H9 (cell line): ENCODE measurements at regions not wholly inside any gene's neighbourhood (a gene's known extent, or its start where the extent isn't known, plus 50 kb on each side); places are given as distances from the start of the nearest gene placed in this dataset.

Experiments used
- DNase-seq: peaks from one replicate; pipeline ENCODE4 v3.0.0-alpha.2; 2017
- H2AFZ ChIP-seq: one replicate; pipeline ENCODE4 v1.6.1; 2013; ENCODE audit warnings: mild to moderate bottlenecking, low read length, control low read depth, moderate library complexity
- H2AK5ac ChIP-seq: 2 replicates; pipeline ENCODE4 v1.6.1; 2013; ENCODE audit warnings: low read length, control low read depth, mixed read lengths; ENCODE audit not compliant: insufficient read length
- H2BK120ac ChIP-seq: one replicate; pipeline ENCODE4 v1.6.1; 2013; ENCODE audit warnings: low read depth, mild to moderate bottlenecking, low read length, control low read depth, inconsistent platforms; ENCODE audit not compliant: poor library complexity, severe bottlenecking
- H2BK12ac ChIP-seq: 2 replicates; pipeline ENCODE4 v1.6.1; 2013; ENCODE audit warnings: low read length, control low read depth, mixed read lengths, low read depth; ENCODE audit not compliant: insufficient read length
- H2BK15ac ChIP-seq: 2 replicates; pipeline ENCODE4 v1.6.1; 2013; ENCODE audit warnings: low read depth, low read length, control low read depth
- H2BK20ac ChIP-seq: one replicate; pipeline ENCODE4 v1.6.1; 2013; ENCODE audit warnings: low read depth, mild to moderate bottlenecking, low read length, control low read depth, inconsistent platforms; ENCODE audit not compliant: poor library complexity, severe bottlenecking
- H2BK5ac ChIP-seq: 2 replicates; pipeline ENCODE4 v1.6.1; 2013; ENCODE audit warnings: low read length, control low read depth, mixed read lengths; ENCODE audit not compliant: insufficient read length
- H3K14ac ChIP-seq: 2 replicates; pipeline ENCODE4 v1.6.1; 2013; ENCODE audit warnings: low read length, control low read depth; ENCODE audit not compliant: insufficient read depth
- H3K18ac ChIP-seq: 2 replicates; pipeline ENCODE4 v1.6.1; 2013; ENCODE audit warnings: low read depth, mild to moderate bottlenecking, mixed read lengths, low read length, control low read depth; ENCODE audit not compliant: insufficient read length
- H3K23ac ChIP-seq: 2 replicates; pipeline ENCODE4 v1.6.1; 2013; ENCODE audit warnings: low read length, control low read depth, mixed read lengths, low read depth; ENCODE audit not compliant: insufficient read length
- H3K23me2 ChIP-seq: 2 replicates; pipeline ENCODE4 v1.6.1; 2013; ENCODE audit warnings: low read depth, mild to moderate bottlenecking, mixed read lengths, low read length, control low read depth; ENCODE audit not compliant: insufficient read length, poor library complexity, severe bottlenecking
- H3K27ac ChIP-seq: 2 replicates; pipeline ENCODE4 v1.5.1; 2013; ENCODE audit warnings: low read length, control low read depth, mixed read lengths, low read depth; ENCODE audit not compliant: insufficient read length
- H3K27me3 ChIP-seq: 2 replicates; pipeline ENCODE4 v1.6.1; 2013; ENCODE audit warnings: low read length, control low read depth, inconsistent platforms; ENCODE audit not compliant: insufficient read depth
- H3K4ac ChIP-seq: 2 replicates; pipeline ENCODE4 v1.6.1; 2013; ENCODE audit warnings: low read depth, mild to moderate bottlenecking, control low read depth, inconsistent platforms, low read length, moderate library complexity
- H3K4me1 ChIP-seq: 2 replicates; pipeline ENCODE4 v1.6.1; 2013; ENCODE audit warnings: low read length, control low read depth, inconsistent platforms; ENCODE audit not compliant: insufficient read depth
- H3K4me2 ChIP-seq: 2 replicates; pipeline ENCODE4 v1.6.1; 2013; ENCODE audit warnings: low read length, control low read depth, mixed read lengths; ENCODE audit not compliant: insufficient read length, insufficient read depth
- H3K56ac ChIP-seq: 2 replicates; pipeline ENCODE4 v1.6.1; 2013; ENCODE audit warnings: low read depth, mild to moderate bottlenecking, mixed read lengths, low read length, control low read depth; ENCODE audit not compliant: insufficient read length
- H3K79me1 ChIP-seq: 2 replicates; pipeline ENCODE4 v1.6.1; 2013; ENCODE audit warnings: low read depth, mild to moderate bottlenecking, moderate library complexity, low read length, control low read depth, inconsistent platforms; ENCODE audit not compliant: insufficient read depth, poor library complexity, severe bottlenecking
- H3K79me2 ChIP-seq: 2 replicates; pipeline ENCODE4 v1.6.1; 2013; ENCODE audit warnings: low read length, control low read depth, inconsistent platforms; ENCODE audit not compliant: insufficient read depth
- H3K9ac ChIP-seq: 2 replicates; pipeline ENCODE4 v1.6.1; 2013; ENCODE audit warnings: low read length, control low read depth, mixed read lengths; ENCODE audit not compliant: insufficient read length; ENCODE audit errors: extremely low read depth
- H3K9me3 ChIP-seq: one replicate; pipeline ENCODE4 v1.6.1; 2013; ENCODE audit warnings: low read depth, low read length, inconsistent platforms; ENCODE audit not compliant: control insufficient read depth
- H3T11ph ChIP-seq: one replicate; pipeline ENCODE4 v1.6.1; 2013; ENCODE audit warnings: mild to moderate bottlenecking, low read length, control low read depth, inconsistent platforms
- H4K20me1 ChIP-seq: one replicate; pipeline ENCODE4 v1.6.1; 2013; ENCODE audit not compliant: control insufficient read depth, insufficient read length, insufficient read depth
- H4K5ac ChIP-seq: 2 replicates; pipeline ENCODE4 v1.6.1; 2013; ENCODE audit warnings: low read depth, mild to moderate bottlenecking, mixed read lengths, low read length, control low read depth; ENCODE audit not compliant: insufficient read length
- H4K8ac ChIP-seq: replicated peaks from 2 replicates; pipeline ENCODE4 v1.6.1; 2013; ENCODE audit warnings: low read length, control low read depth, mixed read lengths, low read depth; ENCODE audit not compliant: insufficient read length
- H4K91ac ChIP-seq: 2 replicates; pipeline ENCODE4 v1.6.1; 2013; ENCODE audit warnings: low read depth, mild to moderate bottlenecking, moderate library complexity, mixed read lengths, low read length, control low read depth; ENCODE audit not compliant: insufficient read length
- H3K27ac Mint-ChIP-seq, 3 experiments: 2 replicates in 2 of 3; 3 replicates in 1 of 3; pipeline ENCODE4 v1.8.0; 2020 to 2021; ENCODE audit warnings: mixed read lengths in 3 of 3, mild to moderate bottlenecking in 1 of 3, moderate library complexity in 1 of 3
- H3K27me3 Mint-ChIP-seq: 2 replicates; pipeline ENCODE4 v1.8.0; 2021; ENCODE audit warnings: low read depth, mild to moderate bottlenecking, moderate library complexity, mixed read lengths
- H3K36me3 Mint-ChIP-seq, 3 experiments: 2 replicates in 2 of 3; 3 replicates in 1 of 3; pipeline ENCODE4 v1.8.0; 2020 to 2021; ENCODE audit warnings: low read depth in 3 of 3, mixed read lengths in 3 of 3; ENCODE audit not compliant: insufficient read depth in 1 of 3
- H3K4me1 Mint-ChIP-seq, 2 experiments: 2 replicates each; pipeline ENCODE4 v1.8.0; 2020; ENCODE audit warnings: mixed read lengths in 2 of 2
- H3K4me3 Mint-ChIP-seq, 2 experiments: 2 replicates in 1 of 2; 3 replicates in 1 of 2; pipeline ENCODE4 v1.8.0; 2020 to 2021; ENCODE audit warnings: mild to moderate bottlenecking in 2 of 2, mixed read lengths in 2 of 2, moderate library complexity in 1 of 2
- H3K9me3 Mint-ChIP-seq, 2 experiments: 2 replicates in 1 of 2; 3 replicates in 1 of 2; pipeline ENCODE4 v1.8.0; 2020; ENCODE audit warnings: mild to moderate bottlenecking in 2 of 2, mixed read lengths in 2 of 2, moderate library complexity in 1 of 2
- WGBS: extraction: QIAGEN DNeasy Blood & Tissue Kit; methylation state at CpG from one replicate; pipeline ENCODE4 v1.1.7; 2013; ENCODE audit warnings: missing lambda C conversion rate, low lambda C conversion rate, mixed read lengths; ENCODE audit not compliant: insufficient read length; ENCODE audit errors: extremely low coverage; 5-methylcytosine and 5-hydroxymethylcytosine counted together
- TF ChIP-seq, protein P1 (sequence below): fragments of 200-600 bp; sonication (generic); conservative IDR thresholded peaks from 3 replicates; pipeline ENCODE4 v1.8.0; 2021; ENCODE audit warnings: antibody characterized with exemption, mild to moderate bottlenecking

DNA sequence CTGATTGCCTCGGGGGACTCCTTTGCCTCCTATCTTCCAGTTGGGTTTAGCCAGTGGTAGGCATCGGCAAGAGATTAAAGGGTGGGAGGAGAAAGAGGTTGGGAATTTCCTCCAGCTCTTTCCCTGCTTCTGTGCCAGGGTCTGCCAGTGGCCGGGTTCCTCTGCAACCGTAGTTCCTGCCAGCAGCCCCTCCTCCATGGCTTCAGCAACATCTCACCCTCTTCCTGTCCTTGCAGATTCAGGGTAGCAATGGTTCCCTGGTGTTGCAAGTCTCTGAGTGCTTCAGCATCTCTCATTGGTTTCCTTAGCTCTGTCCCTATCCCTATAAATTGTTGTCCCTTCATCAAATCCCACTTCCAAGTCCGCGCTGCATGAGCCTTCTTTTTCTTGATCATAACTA lies 223.1 kb upstream of the JUN start:
- no CpG with 5 or more reads among the region's 6 CpGs for WGBS

More for the DNA sequence above, 223.1 kb upstream of the JUN start:
- Mint-ChIP-seq H3K27ac (no peak overlapping the region), H3K36me3 (no peaks in the 10 kb centered on the region), H3K4me1 (peaks cover 16 to 17% of the 10 kb centered on the region in 2 experiments), H3K9me3 (no peaks in the 10 kb centered on the region), H3K4me3 (no peak overlapping the region), H3K27me3 (peaks cover 2% of the 10 kb centered on the region; the same call in 1 of the 2 replicates)
- no peak overlapping the region for H3K9ac ChIP-seq
- no peak overlapping the region for H2AFZ ChIP-seq
- H3K4me1 ChIP-seq, result no peaks in the 10 kb centered on the region
- H3T11ph ChIP-seq, result no peak overlapping the region
- H4K91ac ChIP-seq, result no peak overlapping the region
- H2BK12ac ChIP-seq, result no peak overlapping the region
- H3K79me2 ChIP-seq, result no peaks in the 10 kb centered on the region
- no peak overlapping the region for H3K4ac ChIP-seq
- TF ChIP-seq, protein P1, sequence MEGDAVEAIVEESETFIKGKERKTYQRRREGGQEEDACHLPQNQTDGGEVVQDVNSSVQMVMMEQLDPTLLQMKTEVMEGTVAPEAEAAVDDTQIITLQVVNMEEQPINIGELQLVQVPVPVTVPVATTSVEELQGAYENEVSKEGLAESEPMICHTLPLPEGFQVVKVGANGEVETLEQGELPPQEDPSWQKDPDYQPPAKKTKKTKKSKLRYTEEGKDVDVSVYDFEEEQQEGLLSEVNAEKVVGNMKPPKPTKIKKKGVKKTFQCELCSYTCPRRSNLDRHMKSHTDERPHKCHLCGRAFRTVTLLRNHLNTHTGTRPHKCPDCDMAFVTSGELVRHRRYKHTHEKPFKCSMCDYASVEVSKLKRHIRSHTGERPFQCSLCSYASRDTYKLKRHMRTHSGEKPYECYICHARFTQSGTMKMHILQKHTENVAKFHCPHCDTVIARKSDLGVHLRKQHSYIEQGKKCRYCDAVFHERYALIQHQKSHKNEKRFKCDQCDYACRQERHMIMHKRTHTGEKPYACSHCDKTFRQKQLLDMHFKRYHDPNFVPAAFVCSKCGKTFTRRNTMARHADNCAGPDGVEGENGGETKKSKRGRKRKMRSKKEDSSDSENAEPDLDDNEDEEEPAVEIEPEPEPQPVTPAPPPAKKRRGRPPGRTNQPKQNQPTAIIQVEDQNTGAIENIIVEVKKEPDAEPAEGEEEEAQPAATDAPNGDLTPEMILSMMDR, result no peak
- no peak overlapping the region for H3K56ac ChIP-seq
- no peak overlapping the region for H3K4me2 ChIP-seq
- H3K23me2 ChIP-seq, result no peaks in the 10 kb centered on the region
- no peak overlapping the region for H3K14ac ChIP-seq
- H4K5ac ChIP-seq, result no peak overlapping the region
- no peak overlapping the region for H3K27ac ChIP-seq
- no peak overlapping the region for H4K8ac ChIP-seq
- no peak overlapping the region for H3K18ac ChIP-seq
- H2BK5ac ChIP-seq, result no peak overlapping the region
- no peak overlapping the region for H2BK20ac ChIP-seq
- H3K9me3 ChIP-seq, result no peaks in the 10 kb centered on the region
- DNase-seq, result peak; percentile 16
- no peak overlapping the region for H3K23ac ChIP-seq
- H2AK5ac ChIP-seq, result no peak overlapping the region
- no peak overlapping the region for H2BK15ac ChIP-seq
- H3K27me3 ChIP-seq, result no peaks in the 10 kb centered on the region
- H3K79me1 ChIP-seq, result no peaks in the 10 kb centered on the region
- H2BK120ac ChIP-seq, result no peak overlapping the region
- no peaks in the 10 kb centered on the region for H4K20me1 ChIP-seq
